ENCODE measurements at regions not wholly inside any gene's neighbourhood (a gene's known extent, or its start where the extent isn't known, plus 50 kb on each side); places are given as distances from the start of the nearest gene placed in this dataset.

- TF ChIP-seq POLR2A (IDR thresholded peaks at IDR 0.05) (no peak), CTCF (IDR thresholded peaks at IDR 0.05) (no peak), POLR2AphosphoS5 (IDR thresholded peaks at IDR 0.05) (no peak)
These were observed 102.8 kb downstream of the CDC7 start for GRCh38 chr1:91603409-91603808.
